ENCODE measurements at regions not wholly inside any gene's neighbourhood (a gene's known extent, or its start where the extent isn't known, plus 50 kb on each side); places are given as distances from the start of the nearest gene placed in this dataset.

GRCh38 chr5:2297991-2298390 lies 415.3 kb upstream of the IRX4 start:
- Histone ChIP-seq H3K36me3 (no peaks in the 10 kb centered on the region), H3K4me1 (no peaks in the 10 kb centered on the region), H3K9me3 (no peaks in the 10 kb centered on the region), H3K4me3 (no peak overlapping the region), H3K27me3 (no peaks in the 10 kb centered on the region), H3K27ac (no peak overlapping the region)
- intact Hi-C loops (cut with DNase I): no loop called here
- ATAC-seq: no peak
- DNase-seq: no peak
- TF ChIP-seq, protein P1, sequence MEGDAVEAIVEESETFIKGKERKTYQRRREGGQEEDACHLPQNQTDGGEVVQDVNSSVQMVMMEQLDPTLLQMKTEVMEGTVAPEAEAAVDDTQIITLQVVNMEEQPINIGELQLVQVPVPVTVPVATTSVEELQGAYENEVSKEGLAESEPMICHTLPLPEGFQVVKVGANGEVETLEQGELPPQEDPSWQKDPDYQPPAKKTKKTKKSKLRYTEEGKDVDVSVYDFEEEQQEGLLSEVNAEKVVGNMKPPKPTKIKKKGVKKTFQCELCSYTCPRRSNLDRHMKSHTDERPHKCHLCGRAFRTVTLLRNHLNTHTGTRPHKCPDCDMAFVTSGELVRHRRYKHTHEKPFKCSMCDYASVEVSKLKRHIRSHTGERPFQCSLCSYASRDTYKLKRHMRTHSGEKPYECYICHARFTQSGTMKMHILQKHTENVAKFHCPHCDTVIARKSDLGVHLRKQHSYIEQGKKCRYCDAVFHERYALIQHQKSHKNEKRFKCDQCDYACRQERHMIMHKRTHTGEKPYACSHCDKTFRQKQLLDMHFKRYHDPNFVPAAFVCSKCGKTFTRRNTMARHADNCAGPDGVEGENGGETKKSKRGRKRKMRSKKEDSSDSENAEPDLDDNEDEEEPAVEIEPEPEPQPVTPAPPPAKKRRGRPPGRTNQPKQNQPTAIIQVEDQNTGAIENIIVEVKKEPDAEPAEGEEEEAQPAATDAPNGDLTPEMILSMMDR (IDR thresholded peaks at IDR 0.05): no peak

DNA sequence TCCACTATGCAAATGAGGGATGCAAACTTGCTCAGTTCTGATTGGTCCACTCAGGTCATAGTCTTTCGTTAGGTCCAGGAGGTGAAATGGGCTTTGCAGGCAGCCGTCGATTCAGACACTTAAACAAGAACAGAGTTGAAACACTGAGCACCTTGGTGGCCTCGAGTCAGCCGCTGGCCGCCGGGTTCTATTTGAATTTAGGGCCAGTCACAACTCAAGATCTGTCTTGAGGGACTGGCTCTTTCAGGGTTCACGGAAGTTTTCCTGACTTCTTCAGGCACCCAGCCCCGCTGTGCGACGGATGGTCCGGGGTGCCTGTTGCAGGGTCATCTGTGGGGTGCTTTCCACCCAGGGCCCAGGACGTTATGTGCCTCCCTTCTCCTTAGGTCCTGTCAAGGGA lies 412.8 kb upstream of the IRX4 start:
- ATAC-seq: no peak
- Histone ChIP-seq H3K9me3 (no peaks in the 10 kb centered on the region), H3K4me3 (no peak overlapping the region), H3K36me3 (no peaks in the 10 kb centered on the region), H3K4me1 (no peaks in the 10 kb centered on the region), H3K27me3 (no peaks in the 10 kb centered on the region), H3K27ac (no peak overlapping the region)
- no peak for DNase-seq
- TF ChIP-seq, protein P1 (IDR thresholded peaks at IDR 0.05): no peak
- intact Hi-C loops (cut with DNase I): no loop called here

- H3K27me3 ChIP-seq: no peaks in the 10 kb centered on the region
- no peak overlapping the region for H3K4me3 ChIP-seq
- DNase-seq (no peak), ATAC-seq (no peak)
- intact Hi-C loops (cut with DNase I): no loop called here
- H3K9me3 ChIP-seq: no peaks in the 10 kb centered on the region
- H3K4me1 ChIP-seq: no peaks in the 10 kb centered on the region
- TF ChIP-seq, protein P1 (IDR thresholded peaks at IDR 0.05): no peak
- H3K36me3 ChIP-seq: no peaks in the 10 kb centered on the region
- no peak overlapping the region for H3K27ac ChIP-seq
Measured at GRCh38 chr5:2293906-2294305, 411.2 kb upstream of the IRX4 start.

- Histone ChIP-seq H3K27ac (no peak overlapping the region), H3K4me1 (no peaks in the 10 kb centered on the region), H3K36me3 (no peaks in the 10 kb centered on the region), H3K27me3 (no peaks in the 10 kb centered on the region), H3K4me3 (no peak overlapping the region), H3K9me3 (no peaks in the 10 kb centered on the region)
- TF ChIP-seq, protein P1 (IDR thresholded peaks at IDR 0.05): no peak
- ATAC-seq: no peak
- no peak for DNase-seq
- intact Hi-C loops (cut with DNase I): no loop called here
Measured at GRCh38 chr5:2291146-2291840, 408.6 kb upstream of the IRX4 start.

DNA sequence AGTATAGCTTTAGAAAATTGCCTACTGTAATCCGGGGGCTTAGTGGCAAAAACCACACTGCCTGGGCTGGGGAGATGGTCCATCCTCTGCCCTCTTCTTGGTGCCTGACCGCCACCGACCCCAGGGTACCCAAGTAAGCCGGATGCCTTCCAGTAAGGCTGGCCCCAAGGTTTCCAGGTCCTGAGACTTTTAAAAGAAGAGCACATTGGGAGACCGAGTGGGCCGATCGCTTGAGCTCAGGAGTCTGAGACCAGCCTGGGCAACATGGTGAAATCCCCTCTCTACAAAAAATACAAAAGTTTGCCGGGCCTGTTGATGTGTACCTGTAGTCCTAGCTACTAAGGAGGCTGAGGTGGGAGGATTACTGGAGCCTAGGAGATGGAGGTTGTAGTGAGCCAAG lies 406.7 kb upstream of the IRX4 start:
- intact Hi-C loops (cut with DNase I): no loop called here
- no peaks in the 10 kb centered on the region for H3K27me3 ChIP-seq

More for the DNA sequence above, 406.7 kb upstream of the IRX4 start:
- Histone ChIP-seq H3K4me1 (no peaks in the 10 kb centered on the region), H3K36me3 (no peaks in the 10 kb centered on the region), H3K27ac (no peak overlapping the region), H3K4me3 (no peak overlapping the region), H3K9me3 (no peaks in the 10 kb centered on the region)
- ATAC-seq (no peak), DNase-seq (no peak)
- TF ChIP-seq, protein P1 (IDR thresholded peaks at IDR 0.05): no peak

Data from upper lobe of right lung (tissue), 1 donor.